Loucy (cell line): ENCODE measurements at regions not wholly inside any gene's neighbourhood (a gene's known extent, or its start where the extent isn't known, plus 50 kb on each side); places are given as distances from the start of the nearest gene placed in this dataset.

Experiments used
- H2AFZ ChIP-seq: fragments of 200-600 bp; sonication (generic); 2 replicates; pipeline ENCODE4 v1.6.0; 2016; ENCODE audit warnings: antibody characterized with exemption, mild to moderate bottlenecking, low read length, moderate library complexity
- H3F3A ChIP-seq: fragments of 200-600 bp; 2 replicates; pipeline ENCODE4 v1.6.0; 2016; ENCODE audit warnings: antibody characterized with exemption, low read depth, mild to moderate bottlenecking
- H3K27me3 ChIP-seq: fragments of 200-600 bp; sonication (generic); 2 replicates; pipeline ENCODE4 v1.6.1; 2014; ENCODE audit warnings: low read length, mild to moderate bottlenecking; ENCODE audit not compliant: insufficient read depth, poor library complexity, severe bottlenecking
- H3K36me3 ChIP-seq: fragments of 200-600 bp; sonication (generic); 2 replicates; pipeline ENCODE4 v1.6.1; 2016; ENCODE audit warnings: low read length; ENCODE audit not compliant: insufficient read depth
- H3K4me1 ChIP-seq: fragments of 200-600 bp; sonication (generic); 2 replicates; pipeline ENCODE4 v1.5.1; 2014; ENCODE audit warnings: low read length, mild to moderate bottlenecking; ENCODE audit not compliant: insufficient read depth, poor library complexity, severe bottlenecking
- H3K4me2 ChIP-seq: fragments of 200-600 bp; sonication (generic); 2 replicates; pipeline ENCODE4 v1.6.0; 2014; ENCODE audit warnings: antibody characterized with exemption, low read length, low read depth, mild to moderate bottlenecking; ENCODE audit not compliant: poor library complexity, severe bottlenecking
- H3K4me3 ChIP-seq: fragments of 200-600 bp; sonication (generic); 2 replicates; pipeline ENCODE4 v1.5.1; 2014; ENCODE audit warnings: low read length, mild to moderate bottlenecking, mixed read lengths; ENCODE audit not compliant: poor library complexity, severe bottlenecking
- H3K79me2 ChIP-seq: fragments of 200-600 bp; sonication (generic); 2 replicates; pipeline ENCODE4 v1.6.1; 2014; ENCODE audit warnings: low read length; ENCODE audit not compliant: insufficient read depth
- H3K9ac ChIP-seq: fragments of 200-600 bp; sonication (generic); 2 replicates; pipeline ENCODE4 v1.6.0; 2014; ENCODE audit warnings: mild to moderate bottlenecking, low read depth, low read length, moderate library complexity; ENCODE audit not compliant: poor library complexity, severe bottlenecking
- H3K9me2 ChIP-seq: fragments of 200-600 bp; sonication (generic); replicated peaks from 2 replicates; pipeline ENCODE4 v1.6.1; 2016; ENCODE audit warnings: low read depth, low read length, mixed read lengths
- H3K9me3 ChIP-seq: fragments of 200-600 bp; sonication (generic); 2 replicates; pipeline ENCODE4 v1.6.1; 2014; ENCODE audit warnings: mild to moderate bottlenecking, antibody characterized with exemption, low read length, low read depth; ENCODE audit not compliant: insufficient read depth
- H4K20me1 ChIP-seq: fragments of 200-600 bp; sonication (generic); 2 replicates; pipeline ENCODE4 v1.6.0; 2014; ENCODE audit warnings: antibody characterized with exemption, low read length, mild to moderate bottlenecking; ENCODE audit not compliant: insufficient read depth, poor library complexity, severe bottlenecking
- EZH2phosphoT487 ChIP-seq: fragments of 200-600 bp; IDR thresholded peaks from 2 replicates; pipeline ENCODE4 v1.6.1; 2018; ENCODE audit warnings: antibody characterized with exemption, mild to moderate bottlenecking, moderate library complexity, borderline replicate concordance
- TF ChIP-seq, protein P1 (sequence below): fragments of 200-600 bp; sonication (generic); conservative IDR thresholded peaks from 2 replicates; pipeline ENCODE4 v1.5.1; 2014; ENCODE audit warnings: mild to moderate bottlenecking, antibody characterized with exemption, low read length

DNA sequence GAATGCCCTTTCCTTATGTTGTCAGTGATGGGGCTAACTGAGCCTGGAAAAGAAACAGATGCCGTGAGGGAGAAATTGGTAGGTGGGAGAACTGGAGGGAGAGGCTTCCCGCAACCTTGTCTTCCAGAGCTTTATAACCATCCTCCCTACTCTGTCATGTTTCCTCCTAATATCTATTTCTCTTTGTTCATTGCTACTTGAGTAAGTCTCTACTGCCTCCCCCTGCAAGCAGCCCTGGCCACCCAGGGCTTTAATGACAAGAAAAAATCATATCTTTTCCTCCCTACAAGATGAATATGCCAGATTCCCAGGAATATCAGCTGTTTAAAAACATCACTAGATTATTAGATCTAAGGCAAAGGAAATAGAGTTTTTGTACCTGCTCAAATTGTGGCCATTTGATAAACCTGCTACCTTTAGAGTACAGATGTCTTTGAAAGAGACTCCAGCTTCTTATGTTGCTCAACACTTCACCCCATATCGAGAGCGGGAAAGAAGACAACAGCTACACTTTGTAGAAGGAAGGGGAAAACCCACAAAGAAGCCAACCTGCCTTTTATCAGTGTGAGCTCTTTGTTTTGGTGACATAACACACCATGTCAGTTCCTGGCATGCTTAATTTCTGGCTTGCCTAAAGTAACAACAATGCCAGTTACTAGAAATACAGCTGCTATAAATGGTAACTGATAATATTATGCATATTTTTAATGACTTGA lies 186.6 kb upstream of the LEF1 start:
- Histone ChIP-seq H3K4me1 (peaks cover 95% of the 10 kb centered on the region), H3K27me3 (no peaks in the 10 kb centered on the region), H3K4me3 (peak overlapping the region; percentile 30), H2AFZ (peak overlapping the region; percentile 26; the same call in 1 of the 2 replicates), H3K36me3 (no peaks in the 10 kb centered on the region), H3K9ac (peak overlapping the region; percentile 56), H3F3A (peaks cover 17% of the 10 kb centered on the region), H4K20me1 (no peaks in the 10 kb centered on the region), H3K4me2 (peak overlapping the region; percentile 50), H3K9me2 (no peaks in the 10 kb centered on the region), H3K9me3 (no peaks in the 10 kb centered on the region), H3K79me2 (peaks cover 12% of the 10 kb centered on the region)
- no peak for TF ChIP-seq EZH2phosphoT487
- TF ChIP-seq, protein P1, sequence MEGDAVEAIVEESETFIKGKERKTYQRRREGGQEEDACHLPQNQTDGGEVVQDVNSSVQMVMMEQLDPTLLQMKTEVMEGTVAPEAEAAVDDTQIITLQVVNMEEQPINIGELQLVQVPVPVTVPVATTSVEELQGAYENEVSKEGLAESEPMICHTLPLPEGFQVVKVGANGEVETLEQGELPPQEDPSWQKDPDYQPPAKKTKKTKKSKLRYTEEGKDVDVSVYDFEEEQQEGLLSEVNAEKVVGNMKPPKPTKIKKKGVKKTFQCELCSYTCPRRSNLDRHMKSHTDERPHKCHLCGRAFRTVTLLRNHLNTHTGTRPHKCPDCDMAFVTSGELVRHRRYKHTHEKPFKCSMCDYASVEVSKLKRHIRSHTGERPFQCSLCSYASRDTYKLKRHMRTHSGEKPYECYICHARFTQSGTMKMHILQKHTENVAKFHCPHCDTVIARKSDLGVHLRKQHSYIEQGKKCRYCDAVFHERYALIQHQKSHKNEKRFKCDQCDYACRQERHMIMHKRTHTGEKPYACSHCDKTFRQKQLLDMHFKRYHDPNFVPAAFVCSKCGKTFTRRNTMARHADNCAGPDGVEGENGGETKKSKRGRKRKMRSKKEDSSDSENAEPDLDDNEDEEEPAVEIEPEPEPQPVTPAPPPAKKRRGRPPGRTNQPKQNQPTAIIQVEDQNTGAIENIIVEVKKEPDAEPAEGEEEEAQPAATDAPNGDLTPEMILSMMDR = peak; percentile 31; the same call in 1 of the 2 replicates

DNA sequence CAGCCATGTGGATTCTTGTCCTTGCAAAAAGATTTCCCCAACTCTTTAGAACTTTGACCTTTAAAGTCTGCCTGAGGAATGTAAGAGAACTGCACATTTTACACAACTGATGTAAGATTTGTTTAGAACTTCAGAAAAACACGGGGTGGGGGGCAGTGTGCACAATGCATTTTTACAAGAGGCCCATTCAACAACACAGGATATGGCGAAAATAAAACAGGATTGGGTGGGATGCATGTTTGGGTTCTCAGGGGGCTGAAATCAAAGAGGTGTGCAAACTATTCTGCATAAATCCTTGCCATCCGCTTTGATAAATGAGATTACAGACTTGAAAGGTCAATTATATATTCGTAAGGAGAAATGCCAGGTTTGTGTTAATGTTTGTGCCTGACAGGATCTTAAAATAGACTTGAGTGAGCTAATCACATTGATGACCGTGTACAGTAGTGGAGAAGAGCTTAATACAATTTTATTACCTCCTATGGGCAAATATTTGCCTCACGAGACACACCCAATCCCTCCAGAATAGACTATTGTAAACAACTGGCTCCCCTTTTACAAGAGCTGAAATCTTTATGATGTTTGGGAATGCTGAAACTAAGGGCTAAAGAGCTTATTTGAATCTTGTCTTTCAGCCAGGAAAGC lies 184.1 kb upstream of the LEF1 start:
- Histone ChIP-seq H3K9ac (peak overlapping the region; percentile 56), H3K4me2 (no peak overlapping the region), H3F3A (no peaks in the 10 kb centered on the region), H3K9me3 (no peaks in the 10 kb centered on the region), H3K4me3 (no peak overlapping the region), H3K27me3 (no peaks in the 10 kb centered on the region), H4K20me1 (no peaks in the 10 kb centered on the region), H3K9me2 (no peaks in the 10 kb centered on the region), H3K79me2 (peaks cover 12% of the 10 kb centered on the region), H2AFZ (no peak overlapping the region), H3K36me3 (no peaks in the 10 kb centered on the region), H3K4me1 (peaks cover 74% of the 10 kb centered on the region)
- TF ChIP-seq, protein P1 = no peak
- TF ChIP-seq EZH2phosphoT487 = no peak

DNA sequence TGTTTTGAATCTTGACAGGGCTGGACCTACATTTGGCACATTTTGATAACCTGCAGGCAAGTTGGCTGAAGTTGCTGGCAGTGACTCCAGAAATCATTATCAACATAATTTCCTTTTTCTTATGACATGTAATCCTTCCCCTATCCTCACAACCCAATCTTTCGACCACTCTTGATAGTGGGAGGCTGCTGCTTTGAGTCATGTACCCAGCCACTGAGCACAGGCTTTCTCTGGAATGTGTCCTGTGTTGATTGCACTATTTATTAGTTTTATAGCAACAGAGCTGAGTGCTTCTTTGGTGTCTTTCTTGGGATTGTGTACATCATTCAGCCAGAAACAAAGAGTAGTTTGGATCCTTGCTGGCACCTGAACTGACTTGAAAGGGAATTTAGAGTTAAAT lies 183.1 kb upstream of the LEF1 start:
- no peaks in the 10 kb centered on the region for H4K20me1 ChIP-seq
- no peak for TF ChIP-seq EZH2phosphoT487
- TF ChIP-seq, protein P1 = no peak
- no peaks in the 10 kb centered on the region for H3K9me2 ChIP-seq
- H3F3A ChIP-seq = no peaks in the 10 kb centered on the region
- no peak overlapping the region for H3K4me3 ChIP-seq
- H2AFZ ChIP-seq = no peak overlapping the region
- H3K27me3 ChIP-seq = no peaks in the 10 kb centered on the region
- peaks cover 4% of the 10 kb centered on the region for H3K79me2 ChIP-seq
- peaks cover 69% of the 10 kb centered on the region for H3K4me1 ChIP-seq
- H3K36me3 ChIP-seq = no peaks in the 10 kb centered on the region
- no peak overlapping the region for H3K9ac ChIP-seq
- no peaks in the 10 kb centered on the region for H3K9me3 ChIP-seq
- H3K4me2 ChIP-seq = no peak overlapping the region
